HUDEP-2 (cell line): ENCODE measurements at regions not wholly inside any gene's neighbourhood (a gene's known extent, or its start where the extent isn't known, plus 50 kb on each side); places are given as distances from the start of the nearest gene placed in this dataset.

Source experiments
- DNase-seq, 76 experiments: peaks; one replicate each; lab custom pipeline; 2025; ENCODE audit not compliant: unreplicated experiment in 76 of 76; lab: John Stamatoyannopoulos, UW

- DNase-seq = no peak
Observed at GRCh38 chr3:162094301-162094700, 597.7 kb downstream of the OTOL1 start.

- DNase-seq = no peak
Observed at GRCh38 chr3:162096874-162097273, 600.3 kb downstream of the OTOL1 start.

- DNase-seq = no peak
Observed at GRCh38 chr3:162103808-162104207, 607.2 kb downstream of the OTOL1 start.

GRCh38 chr3:162111861-162112260 is 615.3 kb downstream of the OTOL1 start:
- DNase-seq = no peak

- no peak for DNase-seq
Observed at GRCh38 chr3:162112719-162113118, 616.1 kb downstream of the OTOL1 start.

GRCh38 chr3:162117961-162118360 is 621.4 kb downstream of the OTOL1 start:
- DNase-seq = no peak

DNA sequence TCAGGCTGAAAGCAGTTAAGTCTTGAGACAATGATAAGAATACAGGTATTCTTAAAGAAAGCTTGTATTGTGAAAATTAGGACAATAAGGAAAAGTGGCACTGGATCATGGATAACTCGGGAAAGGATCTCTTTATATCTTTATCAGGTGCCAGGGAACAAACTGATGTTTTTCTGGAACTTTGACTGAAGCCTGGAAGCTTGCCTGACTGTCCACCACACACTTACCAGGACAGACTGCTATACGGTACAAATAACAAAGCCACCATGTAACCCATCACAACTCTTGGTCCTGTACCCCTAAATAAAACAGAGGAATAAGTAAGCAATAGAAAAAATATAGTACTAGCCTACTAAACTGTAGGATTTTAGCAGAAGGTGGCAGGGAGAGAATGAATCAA is 623.0 kb downstream of the OTOL1 start:
- DNase-seq = no peak

DNA sequence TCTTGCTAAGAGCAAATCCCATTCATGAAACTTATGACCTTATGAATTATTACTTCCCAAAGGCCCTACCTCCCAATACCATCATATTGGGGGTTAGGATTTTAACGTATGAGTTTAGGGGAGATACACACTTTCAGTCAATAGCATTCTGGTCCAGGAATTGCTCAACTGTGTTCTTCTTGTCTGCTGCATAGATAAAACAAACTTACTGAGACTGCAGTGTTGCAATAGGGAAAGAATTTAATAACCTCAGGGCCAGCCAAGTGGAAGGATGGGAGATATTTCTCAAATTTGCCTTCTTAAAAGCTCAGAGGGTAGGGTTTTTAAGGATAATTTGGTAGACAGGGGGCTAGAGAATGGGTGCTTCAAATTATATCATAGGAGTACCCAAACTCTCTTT is 625.8 kb downstream of the OTOL1 start:
- DNase-seq = no peak

DNA sequence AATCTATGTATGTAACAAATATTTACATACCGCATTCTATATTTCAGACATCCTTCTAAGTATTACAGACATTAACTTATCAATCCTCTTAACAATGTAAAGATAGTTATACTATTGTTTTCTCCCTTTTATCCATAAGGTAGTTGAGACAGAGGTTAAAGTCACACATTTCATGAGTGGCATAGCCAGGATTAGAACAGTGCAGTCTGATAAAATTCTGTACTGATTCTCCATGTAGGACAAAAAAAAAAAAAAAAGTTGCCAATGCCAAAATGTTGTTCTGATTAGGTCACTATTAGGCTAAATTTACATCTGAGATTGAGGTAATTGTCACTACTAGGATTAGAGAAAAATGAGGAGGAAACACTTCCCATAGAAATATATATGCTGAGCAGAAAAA is 629.2 kb downstream of the OTOL1 start:
- no peak for DNase-seq

DNA sequence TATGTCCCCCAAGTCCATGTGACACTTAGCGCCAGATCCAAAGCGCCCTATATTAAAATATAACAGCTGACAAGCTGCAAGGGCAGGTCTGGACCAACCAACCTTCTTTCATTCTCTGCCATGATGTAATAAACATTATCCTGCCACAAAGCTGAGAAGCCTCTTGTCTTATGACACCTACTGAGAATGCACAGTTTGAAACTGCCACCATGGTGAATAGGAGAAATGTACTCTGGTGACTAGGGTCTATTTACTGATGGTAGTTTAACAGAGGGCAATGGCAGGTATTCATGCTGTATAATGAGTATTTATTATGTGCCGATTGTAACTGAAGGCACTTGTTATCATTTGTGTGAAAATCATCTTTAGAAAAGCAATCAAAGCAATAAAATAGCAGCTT is 634.0 kb downstream of the OTOL1 start:
- DNase-seq = no peak

DNA sequence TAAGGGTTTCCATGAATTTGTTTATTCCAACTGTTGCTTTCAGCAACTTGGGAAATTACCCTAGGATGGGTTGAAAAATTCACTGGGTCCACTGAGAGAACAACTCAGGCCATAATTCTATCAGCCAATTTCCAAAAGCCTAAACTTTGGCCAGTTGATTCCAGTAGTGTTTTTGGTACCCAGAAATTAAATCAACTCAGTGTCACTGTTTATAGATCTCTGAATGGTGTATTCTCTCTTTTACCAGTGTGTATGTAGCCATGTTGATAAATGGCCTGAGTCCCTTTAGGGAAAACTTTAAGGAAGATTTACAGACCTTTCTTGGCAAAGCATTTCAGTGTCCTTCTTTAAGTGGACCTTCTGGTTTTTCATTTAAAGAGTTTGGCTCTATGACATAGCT is 636.4 kb downstream of the OTOL1 start:
- DNase-seq = no peak

GRCh38 chr3:162134571-162134970 is 638.0 kb downstream of the OTOL1 start:
- DNase-seq = no peak

- no peak for DNase-seq
Observed at GRCh38 chr3:162136136-162136535, 639.5 kb downstream of the OTOL1 start.

DNA sequence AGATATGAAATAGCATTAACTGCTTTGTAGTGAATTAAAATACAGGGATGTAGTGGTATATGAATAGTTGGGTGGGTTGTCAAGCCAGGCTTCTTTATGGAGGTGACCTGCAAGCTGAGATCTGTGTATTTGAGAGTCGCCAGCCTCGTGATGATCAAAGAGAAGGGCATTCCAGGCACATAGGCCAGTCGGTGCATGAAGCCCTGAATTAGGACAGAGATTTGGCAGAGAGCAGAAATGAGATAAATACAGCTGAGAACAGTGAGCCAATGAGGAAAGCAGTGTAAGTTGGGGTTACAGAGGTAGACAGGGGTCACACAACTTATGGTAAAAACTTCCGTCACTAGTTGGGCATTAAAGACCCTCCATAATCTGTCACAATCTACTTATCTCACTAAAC is 641.9 kb downstream of the OTOL1 start:
- no peak for DNase-seq

- DNase-seq = no peak
Observed at GRCh38 chr3:162139841-162140240, 643.2 kb downstream of the OTOL1 start.

GRCh38 chr3:162141272-162141791 is 644.7 kb downstream of the OTOL1 start:
- no peak for DNase-seq

DNA sequence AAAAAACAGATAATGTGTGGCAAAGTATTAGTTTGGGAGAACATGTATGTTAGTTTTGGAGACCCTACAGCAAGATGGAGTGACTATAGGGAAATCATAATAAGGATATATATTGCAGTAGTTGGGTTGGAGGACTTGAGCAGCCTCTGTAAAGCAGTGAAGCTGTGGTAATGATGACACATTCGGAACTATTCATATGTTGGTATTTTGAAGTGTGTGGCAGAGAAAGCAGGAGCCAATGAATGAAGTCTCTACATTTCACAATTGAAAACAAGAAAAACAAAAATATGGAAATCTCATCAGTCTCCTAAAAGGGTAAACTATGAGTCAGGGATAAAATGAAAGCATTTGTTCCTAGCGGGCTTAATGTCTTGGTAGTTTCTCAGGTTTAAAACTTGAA is 645.9 kb downstream of the OTOL1 start:
- no peak for DNase-seq

GRCh38 chr3:162143180-162143579 is 646.6 kb downstream of the OTOL1 start:
- no peak for DNase-seq

GRCh38 chr3:162147996-162148395 is 651.4 kb downstream of the OTOL1 start:
- DNase-seq = no peak

DNA sequence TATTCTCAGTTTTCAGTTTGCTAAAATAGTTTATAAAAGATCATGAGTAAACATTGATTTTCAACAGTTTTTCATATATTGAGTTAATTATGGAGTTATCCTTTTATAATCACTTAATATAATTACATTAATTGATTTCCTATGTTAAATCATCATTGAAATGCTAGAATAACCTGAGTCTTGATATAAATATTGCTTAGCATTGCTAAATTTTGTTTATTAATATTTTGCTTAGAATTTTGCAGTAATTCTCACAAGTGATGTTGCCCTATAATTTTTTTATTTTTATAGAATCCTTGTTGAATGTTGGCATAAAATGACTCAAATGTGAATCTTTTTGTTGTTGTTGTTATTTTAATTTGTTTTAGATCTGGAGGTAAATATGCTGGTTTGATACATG is 654.2 kb downstream of the OTOL1 start:
- DNase-seq = no peak

- no peak for DNase-seq
Observed at GRCh38 chr3:162152636-162153035, 656.0 kb downstream of the OTOL1 start.

- DNase-seq = no peak
Observed at GRCh38 chr3:162161595-162161994, 665.0 kb downstream of the OTOL1 start.

GRCh38 chr3:162165346-162165745 is 668.7 kb downstream of the OTOL1 start:
- DNase-seq = no peak
